GM12872 (cell line): ENCODE measurements at regions not wholly inside any gene's neighbourhood (a gene's known extent, or its start where the extent isn't known, plus 50 kb on each side); places are given as distances from the start of the nearest gene placed in this dataset.

Experiments
- CTCF ChIP-seq: IDR thresholded peaks from 3 replicates; pipeline ENCODE4 v1.5.1; 2011; ENCODE audit warnings: low read depth, mild to moderate bottlenecking, low read length, moderate library complexity; ENCODE audit not compliant: insufficient read depth

- TF ChIP-seq CTCF: no peak
Measured at GRCh38 chr1:208503787-208504186, 259.6 kb upstream of the PLXNA2 start.

- TF ChIP-seq CTCF: no peak
Measured at GRCh38 chr1:208506812-208507211, 262.6 kb upstream of the PLXNA2 start.

- no peak for TF ChIP-seq CTCF
Measured at GRCh38 chr1:208509072-208509471, 264.9 kb upstream of the PLXNA2 start.

- no peak for TF ChIP-seq CTCF
Measured at GRCh38 chr1:208510192-208510952, 266.2 kb upstream of the PLXNA2 start.

- TF ChIP-seq CTCF: no peak
Measured at GRCh38 chr1:208511242-208511860, 267.2 kb upstream of the PLXNA2 start.

GRCh38 chr1:208513799-208514198 is 269.6 kb upstream of the PLXNA2 start:
- no peak for TF ChIP-seq CTCF

GRCh38 chr1:208515129-208515528 is 270.9 kb upstream of the PLXNA2 start:
- no peak for TF ChIP-seq CTCF
